ENCODE measurements at regions not wholly inside any gene's neighbourhood (a gene's known extent, or its start where the extent isn't known, plus 50 kb on each side); places are given as distances from the start of the nearest gene placed in this dataset.

- H3K27ac ChIP-seq (ENCODE audit: low read depth in 2 of 2, low read length in 1 of 2) = no peak overlapping the region
Observed at GRCh38 chr13:50410921-50411746, 395.9 kb downstream of the KCNRG start.

GRCh38 chr13:50412046-50412617 is 396.9 kb downstream of the KCNRG start:
- no peaks in the 10 kb centered on the region for H3K9me3 ChIP-seq (ENCODE audit: control insufficient read depth in 2 of 2, insufficient read depth in 1 of 2, low read depth in 1 of 2, low read length in 1 of 2)
- H3K36me3 ChIP-seq (ENCODE audit: control insufficient read depth in 2 of 2, insufficient read depth in 2 of 2, low read length in 1 of 2) = no peaks in the 10 kb centered on the region
- WGBS, 2 donors = 61 to 72% methylated on average over 4 of the region's 4 CpGs
- no peak overlapping the region for H3K4me3 ChIP-seq (ENCODE audit: low read depth in 1 of 2, low read length in 2 of 2)
- no peaks in the 10 kb centered on the region for H3K4me1 ChIP-seq (ENCODE audit: control insufficient read depth in 2 of 2, insufficient read depth in 2 of 2, low read length in 1 of 2)
- H3K27ac ChIP-seq (ENCODE audit: low read depth in 2 of 2, low read length in 1 of 2) = no peak overlapping the region
- no peaks in the 10 kb centered on the region for H3K27me3 ChIP-seq (ENCODE audit: control insufficient read depth in 1 of 2, insufficient read depth in 2 of 2, low read length in 2 of 2)

More at GRCh38 chr13:50410921-50411746, 395.9 kb downstream of the KCNRG start:
- Histone ChIP-seq H3K36me3 (ENCODE audit: control insufficient read depth in 2 of 2, insufficient read depth in 2 of 2, low read length in 1 of 2) (no peaks in the 10 kb centered on the region), H3K4me3 (ENCODE audit: low read depth in 1 of 2, low read length in 2 of 2) (no peak overlapping the region), H3K4me1 (ENCODE audit: control insufficient read depth in 2 of 2, insufficient read depth in 2 of 2, low read length in 1 of 2) (no peaks in the 10 kb centered on the region), H3K9me3 (ENCODE audit: control insufficient read depth in 2 of 2, insufficient read depth in 1 of 2, low read depth in 1 of 2, low read length in 1 of 2) (no peaks in the 10 kb centered on the region), H3K27me3 (ENCODE audit: control insufficient read depth in 1 of 2, insufficient read depth in 2 of 2, low read length in 2 of 2) (no peaks in the 10 kb centered on the region)
- 51 to 67% methylated on average over 5 of the region's 5 CpGs for WGBS, 2 donors

DNA sequence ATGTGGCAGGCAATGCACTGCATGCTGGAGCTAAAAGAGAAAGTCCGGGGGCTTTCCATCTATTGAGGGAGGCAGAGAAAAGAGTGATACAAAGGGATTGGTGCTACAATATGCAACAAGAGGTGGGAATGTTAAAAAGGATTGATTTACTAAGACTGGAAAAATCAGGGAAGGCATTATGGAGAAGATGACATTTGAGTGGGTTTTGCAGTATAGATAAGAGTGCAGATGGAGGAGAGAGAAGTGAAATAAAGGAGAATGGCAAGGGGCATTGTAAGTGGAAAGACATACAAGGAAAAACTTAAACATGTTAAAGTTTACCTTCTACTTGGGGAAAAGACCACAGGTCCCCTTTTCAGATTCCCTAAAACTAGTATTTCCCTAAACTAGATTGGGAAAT is 399.4 kb downstream of the KCNRG start:
- Histone ChIP-seq H3K4me1 (ENCODE audit: control insufficient read depth in 2 of 2, insufficient read depth in 2 of 2, low read length in 1 of 2) (peaks cover 0 to 4% of the 10 kb centered on the region in 2 donors), H3K9me3 (ENCODE audit: control insufficient read depth in 2 of 2, insufficient read depth in 1 of 2, low read depth in 1 of 2, low read length in 1 of 2) (peaks cover 0 to 2% of the 10 kb centered on the region in 2 donors), H3K36me3 (ENCODE audit: control insufficient read depth in 2 of 2, insufficient read depth in 2 of 2, low read length in 1 of 2) (no peaks in the 10 kb centered on the region), H3K27me3 (ENCODE audit: control insufficient read depth in 1 of 2, insufficient read depth in 2 of 2, low read length in 2 of 2) (no peaks in the 10 kb centered on the region), H3K27ac (ENCODE audit: low read depth in 2 of 2, low read length in 1 of 2) (no peak overlapping the region), H3K4me3 (ENCODE audit: low read depth in 1 of 2, low read length in 2 of 2) (no peak overlapping the region)
- 92 to 94% methylated on average over 1 of the region's 1 CpG for WGBS, 2 donors

GRCh38 chr13:50415428-50415827 is 400.2 kb downstream of the KCNRG start:
- Histone ChIP-seq H3K9me3 (ENCODE audit: control insufficient read depth in 2 of 2, insufficient read depth in 1 of 2, low read depth in 1 of 2, low read length in 1 of 2) (peaks cover 0 to 2% of the 10 kb centered on the region in 2 donors), H3K4me1 (ENCODE audit: control insufficient read depth in 2 of 2, insufficient read depth in 2 of 2, low read length in 1 of 2) (peaks cover 0 to 4% of the 10 kb centered on the region in 2 donors), H3K27me3 (ENCODE audit: control insufficient read depth in 1 of 2, insufficient read depth in 2 of 2, low read length in 2 of 2) (no peaks in the 10 kb centered on the region), H3K4me3 (ENCODE audit: low read depth in 1 of 2, low read length in 2 of 2) (no peak overlapping the region), H3K36me3 (ENCODE audit: control insufficient read depth in 2 of 2, insufficient read depth in 2 of 2, low read length in 1 of 2) (no peaks in the 10 kb centered on the region), H3K27ac (ENCODE audit: low read depth in 2 of 2, low read length in 1 of 2) (no peak overlapping the region)
- WGBS, 2 donors = 70 to 73% methylated on average over 3 of the region's 3 CpGs

DNA sequence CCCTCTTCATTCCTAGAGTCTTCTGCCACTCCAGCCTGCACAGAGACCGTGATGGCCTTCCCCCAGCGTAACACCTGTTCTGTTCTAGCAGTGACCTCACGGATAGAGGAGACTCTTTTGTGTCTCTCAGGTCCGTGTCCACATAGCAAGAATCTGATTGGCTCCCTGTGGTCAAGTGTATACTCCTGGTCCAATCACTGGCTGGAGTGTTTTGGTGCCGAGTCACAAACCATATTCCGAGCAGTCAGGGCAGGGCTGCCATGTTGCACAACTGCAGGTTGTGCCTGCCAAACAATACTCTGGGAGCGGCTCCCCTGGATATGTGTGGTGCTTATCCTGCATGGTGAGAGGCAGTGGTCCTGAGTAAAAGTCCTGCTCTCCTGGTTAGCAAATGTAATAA is 402.4 kb downstream of the KCNRG start:
- Histone ChIP-seq H3K36me3 (ENCODE audit: control insufficient read depth in 2 of 2, insufficient read depth in 2 of 2, low read length in 1 of 2) (no peaks in the 10 kb centered on the region), H3K4me3 (ENCODE audit: low read depth in 1 of 2, low read length in 2 of 2) (no peak overlapping the region), H3K9me3 (ENCODE audit: control insufficient read depth in 2 of 2, insufficient read depth in 1 of 2, low read depth in 1 of 2, low read length in 1 of 2) (peaks cover 0 to 2% of the 10 kb centered on the region in 2 donors), H3K27me3 (ENCODE audit: control insufficient read depth in 1 of 2, insufficient read depth in 2 of 2, low read length in 2 of 2) (no peaks in the 10 kb centered on the region), H3K4me1 (ENCODE audit: control insufficient read depth in 2 of 2, insufficient read depth in 2 of 2, low read length in 1 of 2) (peaks cover 3 to 4% of the 10 kb centered on the region in 2 donors), H3K27ac (ENCODE audit: low read depth in 2 of 2, low read length in 1 of 2) (no peak overlapping the region)
- WGBS, 2 donors = 72 to 75% methylated on average over 7 of the region's 7 CpGs

GRCh38 chr13:50419331-50419865 is 404.2 kb downstream of the KCNRG start:
- Histone ChIP-seq H3K9me3 (ENCODE audit: control insufficient read depth in 2 of 2, insufficient read depth in 1 of 2, low read depth in 1 of 2, low read length in 1 of 2) (peaks cover 0 to 2% of the 10 kb centered on the region in 2 donors), H3K4me3 (ENCODE audit: low read depth in 1 of 2, low read length in 2 of 2) (no peak overlapping the region), H3K27me3 (ENCODE audit: control insufficient read depth in 1 of 2, insufficient read depth in 2 of 2, low read length in 2 of 2) (no peaks in the 10 kb centered on the region), H3K4me1 (ENCODE audit: control insufficient read depth in 2 of 2, insufficient read depth in 2 of 2, low read length in 1 of 2) (peaks cover 4% of the 10 kb centered on the region in 2 donors), H3K27ac (ENCODE audit: low read depth in 2 of 2, low read length in 1 of 2) (no peak overlapping the region), H3K36me3 (ENCODE audit: control insufficient read depth in 2 of 2, insufficient read depth in 2 of 2, low read length in 1 of 2) (no peaks in the 10 kb centered on the region)
- WGBS, 2 donors = 69 to 77% methylated on average over 2 of the region's 2 CpGs

DNA sequence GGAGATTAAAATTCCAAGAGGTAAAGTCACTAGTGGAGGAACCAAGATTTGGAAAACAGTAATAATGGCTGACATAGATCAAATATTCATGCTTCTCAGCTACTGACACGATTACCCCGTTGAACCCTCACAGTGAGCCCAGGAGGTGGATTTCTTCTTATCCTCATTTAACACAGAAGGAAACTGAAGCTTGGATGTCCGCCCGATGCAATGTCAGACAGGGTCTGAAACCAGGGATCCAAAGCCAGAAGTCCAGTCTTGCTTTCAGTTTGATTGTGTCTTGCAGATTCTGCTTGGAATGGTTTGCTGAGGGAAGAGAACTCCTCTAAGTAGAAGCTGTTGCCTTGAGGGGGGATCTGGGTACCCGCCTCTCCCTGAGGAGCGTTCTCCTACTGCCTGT is 404.7 kb downstream of the KCNRG start:
- 66 to 70% methylated on average over 6 of the region's 6 CpGs for WGBS, 2 donors
- Histone ChIP-seq H3K4me3 (ENCODE audit: low read depth in 1 of 2, low read length in 2 of 2) (no peak overlapping the region), H3K36me3 (ENCODE audit: control insufficient read depth in 2 of 2, insufficient read depth in 2 of 2, low read length in 1 of 2) (no peaks in the 10 kb centered on the region), H3K9me3 (ENCODE audit: control insufficient read depth in 2 of 2, insufficient read depth in 1 of 2, low read depth in 1 of 2, low read length in 1 of 2) (peaks cover 0 to 2% of the 10 kb centered on the region in 2 donors), H3K27ac (ENCODE audit: low read depth in 2 of 2, low read length in 1 of 2) (peak overlapping the region in 1 of 2 donors; percentile 9), H3K4me1 (ENCODE audit: control insufficient read depth in 2 of 2, insufficient read depth in 2 of 2, low read length in 1 of 2) (peaks cover 4% of the 10 kb centered on the region in 2 donors), H3K27me3 (ENCODE audit: control insufficient read depth in 1 of 2, insufficient read depth in 2 of 2, low read length in 2 of 2) (no peaks in the 10 kb centered on the region)

GRCh38 chr13:50420718-50421472 is 405.7 kb downstream of the KCNRG start:
- no peak overlapping the region for H3K27ac ChIP-seq (ENCODE audit: low read depth in 2 of 2, low read length in 1 of 2)
- no peak overlapping the region for H3K4me3 ChIP-seq (ENCODE audit: low read depth in 1 of 2, low read length in 2 of 2)
- WGBS, 2 donors = 70 to 71% methylated on average over 6 of the region's 6 CpGs
- no peaks in the 10 kb centered on the region for H3K27me3 ChIP-seq (ENCODE audit: control insufficient read depth in 1 of 2, insufficient read depth in 2 of 2, low read length in 2 of 2)
- H3K36me3 ChIP-seq (ENCODE audit: control insufficient read depth in 2 of 2, insufficient read depth in 2 of 2, low read length in 1 of 2) = no peaks in the 10 kb centered on the region
- H3K4me1 ChIP-seq (ENCODE audit: control insufficient read depth in 2 of 2, insufficient read depth in 2 of 2, low read length in 1 of 2) = peaks cover 4 to 6% of the 10 kb centered on the region in 2 donors
- H3K9me3 ChIP-seq (ENCODE audit: control insufficient read depth in 2 of 2, insufficient read depth in 1 of 2, low read depth in 1 of 2, low read length in 1 of 2) = peaks cover 0 to 2% of the 10 kb centered on the region in 2 donors

DNA sequence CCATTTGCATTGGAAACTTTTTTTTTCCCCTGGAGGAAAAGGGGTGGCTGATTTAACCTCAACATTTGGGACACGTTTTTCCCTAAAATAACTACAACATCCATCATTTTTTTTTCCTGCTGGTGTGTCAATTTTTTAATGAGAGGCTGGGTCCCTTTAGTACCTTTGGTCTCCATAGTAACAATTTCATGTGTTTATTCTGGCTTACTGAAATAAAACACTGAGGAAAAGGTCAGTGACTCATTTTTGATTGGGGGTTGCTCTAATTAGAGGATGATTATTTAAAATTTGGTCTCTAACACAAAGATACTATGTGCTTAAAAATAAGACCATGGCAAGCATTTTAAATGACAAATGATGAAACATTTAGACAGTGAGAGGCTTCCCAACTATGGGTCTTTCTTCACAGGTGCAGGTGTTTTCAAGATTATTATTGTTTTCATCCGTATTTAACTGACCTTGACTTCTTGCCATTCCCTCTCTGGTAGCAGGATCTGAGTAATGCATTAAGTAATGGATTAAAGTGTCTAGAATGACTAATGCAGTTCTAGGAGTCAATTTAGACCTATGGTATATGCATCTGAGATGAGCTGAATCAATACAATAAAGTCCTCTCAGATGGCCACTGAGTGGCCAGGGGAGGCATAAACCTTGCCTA is 406.4 kb downstream of the KCNRG start:
- Histone ChIP-seq H3K4me1 (ENCODE audit: control insufficient read depth in 2 of 2, insufficient read depth in 2 of 2, low read length in 1 of 2) (peaks cover 4 to 6% of the 10 kb centered on the region in 2 donors), H3K36me3 (ENCODE audit: control insufficient read depth in 2 of 2, insufficient read depth in 2 of 2, low read length in 1 of 2) (no peaks in the 10 kb centered on the region), H3K9me3 (ENCODE audit: control insufficient read depth in 2 of 2, insufficient read depth in 1 of 2, low read depth in 1 of 2, low read length in 1 of 2) (peaks cover 0 to 2% of the 10 kb centered on the region in 2 donors), H3K27me3 (ENCODE audit: control insufficient read depth in 1 of 2, insufficient read depth in 2 of 2, low read length in 2 of 2) (no peaks in the 10 kb centered on the region), H3K27ac (ENCODE audit: low read depth in 2 of 2, low read length in 1 of 2) (peak overlapping the region in 1 of 2 donors; percentile 22), H3K4me3 (ENCODE audit: low read depth in 1 of 2, low read length in 2 of 2) (no peak overlapping the region)
- WGBS, 2 donors = 16 to 23% methylated on average over 2 of the region's 2 CpGs
